ENCODE measurements at regions not wholly inside any gene's neighbourhood (a gene's known extent, or its start where the extent isn't known, plus 50 kb on each side); places are given as distances from the start of the nearest gene placed in this dataset.
A peak's percentile ranks its signal among the peaks of the same experiment; 100 is the strongest.

- Histone ChIP-seq H3K36me3 (replicated peaks in 1 of 2) (no peaks in the 10 kb centered on the region), H3K27ac (no peak overlapping the region), H3K4me3 (no peak overlapping the region), H3K4me1 (replicated peaks in 1 of 2) (no peaks in the 10 kb centered on the region), H3K27me3 (no peaks in the 10 kb centered on the region), H3K9me3 (replicated peaks in 1 of 3) (no peaks in the 10 kb centered on the region)
- DNase-seq = no peak
- intact Hi-C loops (cut with DNase I) = no loop called here
- TF ChIP-seq POLR2A (IDR thresholded peaks at IDR 0.05) (no peak), CTCF (IDR thresholded peaks at IDR 0.05) (no peak)
- 76 to 83% (median 82%) methylated on average over 8 to 19 of the region's 19 CpGs for WGBS, 4 donors
Observed at GRCh38 chr22:49530671-49531367, 296.9 kb downstream of the BRD1 start.

GRCh38 chr22:49528420-49528720 lies 299.3 kb downstream of the BRD1 start:
- no peaks in the 10 kb centered on the region for H3K4me1 ChIP-seq (replicated peaks in 1 of 2)
- no peaks in the 10 kb centered on the region for H3K27me3 ChIP-seq
- H3K36me3 ChIP-seq (replicated peaks in 1 of 2) = no peaks in the 10 kb centered on the region
- intact Hi-C loops (cut with DNase I) = no loop called here
- DNase-seq = no peak
- no peak overlapping the region for H3K4me3 ChIP-seq
- no peak overlapping the region for H3K27ac ChIP-seq
- WGBS, 4 donors = 59 to 88% (median 78%) methylated on average over 3 to 6 of the region's 6 CpGs
- H3K9me3 ChIP-seq (replicated peaks in 1 of 3) = no peaks in the 10 kb centered on the region
- TF ChIP-seq POLR2A (IDR thresholded peaks at IDR 0.05) = no peak
- TF ChIP-seq CTCF (IDR thresholded peaks at IDR 0.05) = no peak

GRCh38 chr22:49527611-49528419 lies 299.9 kb downstream of the BRD1 start:
- H3K27me3 ChIP-seq = no peaks in the 10 kb centered on the region
- H3K36me3 ChIP-seq (replicated peaks in 1 of 2) = no peaks in the 10 kb centered on the region
- H3K4me3 ChIP-seq = no peak overlapping the region
- H3K9me3 ChIP-seq (replicated peaks in 1 of 3) = no peaks in the 10 kb centered on the region
- intact Hi-C loops (cut with DNase I) = no loop called here
- no peaks in the 10 kb centered on the region for H3K4me1 ChIP-seq (replicated peaks in 1 of 2)
- no peak overlapping the region for H3K27ac ChIP-seq
- DNase-seq = no peak
- TF ChIP-seq POLR2A (IDR thresholded peaks at IDR 0.05) = no peak
- TF ChIP-seq CTCF (IDR thresholded peaks at IDR 0.05) = no peak
- WGBS, 4 donors = 63 to 78% (median 75%) methylated on average over 9 to 17 of the region's 17 CpGs

DNA sequence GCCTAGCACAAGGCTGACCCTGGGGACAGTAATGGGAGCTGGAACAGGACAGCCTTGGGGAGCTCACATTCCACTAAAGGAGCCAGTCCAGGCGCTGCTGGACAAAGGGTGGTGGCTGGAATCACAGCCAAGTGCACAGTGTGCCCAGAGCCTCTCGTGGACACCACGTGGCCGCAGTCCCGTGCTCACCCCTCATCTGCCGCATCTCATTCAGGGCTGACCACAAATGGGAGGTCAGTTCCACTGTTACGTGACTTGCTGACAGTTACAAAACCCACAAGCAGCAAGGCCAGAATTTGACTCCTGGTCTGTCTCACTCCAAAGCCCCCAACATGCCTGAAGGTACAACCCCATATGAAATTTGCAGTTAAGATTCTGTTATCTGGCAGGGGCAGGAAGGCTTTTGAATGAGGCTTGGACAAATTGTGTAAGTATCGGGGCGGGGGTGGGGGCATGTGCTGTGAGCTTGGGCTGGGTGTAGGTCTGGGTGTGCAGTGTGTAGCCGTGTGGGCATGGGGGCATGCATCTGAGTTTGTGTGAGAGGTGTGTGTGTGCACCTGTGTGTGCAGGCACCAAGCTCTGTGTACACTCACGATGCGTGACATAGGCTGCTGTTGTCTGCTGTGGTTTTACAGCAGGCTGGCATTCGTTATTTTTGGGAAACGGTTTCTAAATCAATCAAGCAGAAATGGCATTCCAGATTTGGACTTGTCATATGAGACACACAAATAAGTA lies 301.7 kb downstream of the BRD1 start:
- Histone ChIP-seq H3K36me3 (replicated peaks in 1 of 2) (no peaks in the 10 kb centered on the region), H3K27me3 (no peaks in the 10 kb centered on the region), H3K4me1 (replicated peaks in 1 of 2) (no peaks in the 10 kb centered on the region), H3K9me3 (replicated peaks in 1 of 3) (no peaks in the 10 kb centered on the region), H3K4me3 (no peak overlapping the region), H3K27ac (no peak overlapping the region)
- TF ChIP-seq CTCF (IDR thresholded peaks at IDR 0.05) = no peak
- no peak for TF ChIP-seq POLR2A (IDR thresholded peaks at IDR 0.05)
- intact Hi-C loops (cut with DNase I) = no loop called here
- DNase-seq = peak in 1 of 7 donors; percentile 27
- 53 to 59% (median 58%) methylated on average over 12 to 14 of the region's 14 CpGs for WGBS, 4 donors

Measured in adrenal gland (tissue), 9 donors.